GM12874 (cell line): ENCODE measurements at regions not wholly inside any gene's neighbourhood (a gene's known extent, or its start where the extent isn't known, plus 50 kb on each side); places are given as distances from the start of the nearest gene placed in this dataset.

Experiments
- TF ChIP-seq, protein P1 (sequence below): IDR thresholded peaks from 2 replicates; pipeline ENCODE4 v1.5.1; 2011; ENCODE audit warnings: low read depth, mild to moderate bottlenecking, control low read depth, low read length, moderate library complexity; ENCODE audit not compliant: insufficient read depth

DNA sequence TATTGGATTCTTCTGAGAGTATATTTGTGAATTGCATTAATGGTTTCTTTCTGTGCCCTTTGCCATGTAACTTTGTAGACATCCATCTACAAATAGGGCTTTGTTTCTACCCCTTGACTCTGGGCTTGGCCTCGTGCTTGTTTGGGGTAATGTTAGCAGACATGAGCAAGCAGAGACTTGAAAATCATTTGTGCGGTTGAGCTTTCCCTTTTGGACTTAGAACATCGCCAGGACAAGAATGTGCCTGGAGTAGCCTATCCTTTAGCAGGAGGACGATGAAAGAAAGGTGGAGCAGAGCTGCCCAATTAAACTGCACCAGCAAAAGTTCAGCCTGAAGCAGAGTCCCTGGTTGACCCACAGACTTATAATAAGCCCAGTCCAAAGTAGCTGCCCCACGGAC, 785.9 kb downstream of the EPHA4 start:
- TF ChIP-seq, protein P1, sequence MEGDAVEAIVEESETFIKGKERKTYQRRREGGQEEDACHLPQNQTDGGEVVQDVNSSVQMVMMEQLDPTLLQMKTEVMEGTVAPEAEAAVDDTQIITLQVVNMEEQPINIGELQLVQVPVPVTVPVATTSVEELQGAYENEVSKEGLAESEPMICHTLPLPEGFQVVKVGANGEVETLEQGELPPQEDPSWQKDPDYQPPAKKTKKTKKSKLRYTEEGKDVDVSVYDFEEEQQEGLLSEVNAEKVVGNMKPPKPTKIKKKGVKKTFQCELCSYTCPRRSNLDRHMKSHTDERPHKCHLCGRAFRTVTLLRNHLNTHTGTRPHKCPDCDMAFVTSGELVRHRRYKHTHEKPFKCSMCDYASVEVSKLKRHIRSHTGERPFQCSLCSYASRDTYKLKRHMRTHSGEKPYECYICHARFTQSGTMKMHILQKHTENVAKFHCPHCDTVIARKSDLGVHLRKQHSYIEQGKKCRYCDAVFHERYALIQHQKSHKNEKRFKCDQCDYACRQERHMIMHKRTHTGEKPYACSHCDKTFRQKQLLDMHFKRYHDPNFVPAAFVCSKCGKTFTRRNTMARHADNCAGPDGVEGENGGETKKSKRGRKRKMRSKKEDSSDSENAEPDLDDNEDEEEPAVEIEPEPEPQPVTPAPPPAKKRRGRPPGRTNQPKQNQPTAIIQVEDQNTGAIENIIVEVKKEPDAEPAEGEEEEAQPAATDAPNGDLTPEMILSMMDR: no peak

DNA sequence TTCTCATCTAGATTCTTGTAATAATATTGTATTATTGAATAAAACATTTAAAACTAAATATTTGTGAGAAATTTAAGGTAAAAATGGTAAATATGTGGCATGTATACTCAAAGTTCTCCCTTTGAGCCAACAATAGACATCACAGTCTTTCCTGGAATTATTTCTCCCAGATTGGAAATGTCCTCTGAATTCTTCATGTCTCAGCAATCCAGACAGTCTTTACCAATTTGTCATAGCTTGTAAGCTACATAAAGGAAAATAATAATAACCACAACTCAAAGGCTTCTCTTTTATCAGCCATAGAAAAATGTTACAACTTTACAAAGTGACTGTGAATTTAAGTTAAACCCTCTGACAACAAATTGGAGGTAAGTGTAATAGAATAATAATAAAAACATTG, 784.9 kb downstream of the EPHA4 start:
- TF ChIP-seq, protein P1: no peak

DNA sequence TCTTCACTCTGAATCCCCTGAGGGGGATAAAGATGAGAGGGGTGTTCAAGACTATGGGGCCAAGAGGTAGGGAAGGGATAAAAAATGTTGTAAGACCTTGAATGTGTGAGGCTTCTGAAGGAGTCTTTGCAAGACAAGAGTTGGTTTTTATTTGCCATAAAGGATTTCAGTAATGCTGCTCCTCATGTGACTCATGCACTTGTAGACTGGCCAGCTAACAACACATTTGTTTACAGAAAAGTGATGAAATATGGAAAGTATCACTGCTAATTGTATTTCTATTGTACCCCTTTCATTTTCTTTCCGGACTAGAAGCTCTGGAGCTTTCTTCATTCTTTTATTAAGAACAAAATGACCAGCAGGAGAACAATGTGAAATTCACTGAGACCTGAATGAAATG, 782.1 kb downstream of the EPHA4 start:
- TF ChIP-seq, protein P1: no peak

DNA sequence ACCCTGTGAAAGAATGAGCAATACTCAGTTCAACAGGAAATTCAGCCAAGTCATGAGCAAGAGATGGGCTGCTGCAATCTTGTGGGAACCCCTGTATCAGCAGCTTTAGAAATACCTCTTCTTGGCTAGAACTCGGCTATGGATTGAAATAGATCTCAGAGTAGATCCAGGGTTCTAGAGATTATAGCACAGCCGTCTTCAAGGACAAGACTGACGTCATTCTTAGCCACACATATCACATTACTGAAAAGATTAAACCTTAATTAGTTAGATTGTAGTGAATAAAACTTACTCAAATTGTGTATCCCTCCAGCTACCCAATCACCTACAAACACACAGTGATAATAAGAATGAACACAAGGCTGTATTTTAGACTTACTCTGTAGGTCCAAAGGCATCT, 776.4 kb downstream of the EPHA4 start:
- TF ChIP-seq, protein P1: no peak

DNA sequence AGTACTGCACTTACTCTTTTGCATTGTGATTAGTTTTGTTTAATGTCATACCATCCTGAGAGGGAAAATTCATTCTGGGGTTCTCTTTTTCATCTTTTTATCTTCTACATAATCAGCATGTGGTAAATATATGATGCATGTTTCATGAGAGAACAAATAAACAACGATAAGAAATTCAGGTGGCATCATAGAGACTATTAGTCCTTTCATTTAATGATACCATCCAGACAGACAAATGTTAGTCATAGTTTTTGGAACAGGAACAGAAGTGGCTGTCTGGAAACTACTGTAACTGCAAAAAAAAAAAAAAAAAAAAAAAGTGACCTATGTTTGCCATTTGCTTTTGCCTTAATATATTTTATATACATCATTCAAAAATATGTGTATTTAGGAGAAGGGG, 761.0 kb downstream of the EPHA4 start:
- TF ChIP-seq, protein P1: no peak

DNA sequence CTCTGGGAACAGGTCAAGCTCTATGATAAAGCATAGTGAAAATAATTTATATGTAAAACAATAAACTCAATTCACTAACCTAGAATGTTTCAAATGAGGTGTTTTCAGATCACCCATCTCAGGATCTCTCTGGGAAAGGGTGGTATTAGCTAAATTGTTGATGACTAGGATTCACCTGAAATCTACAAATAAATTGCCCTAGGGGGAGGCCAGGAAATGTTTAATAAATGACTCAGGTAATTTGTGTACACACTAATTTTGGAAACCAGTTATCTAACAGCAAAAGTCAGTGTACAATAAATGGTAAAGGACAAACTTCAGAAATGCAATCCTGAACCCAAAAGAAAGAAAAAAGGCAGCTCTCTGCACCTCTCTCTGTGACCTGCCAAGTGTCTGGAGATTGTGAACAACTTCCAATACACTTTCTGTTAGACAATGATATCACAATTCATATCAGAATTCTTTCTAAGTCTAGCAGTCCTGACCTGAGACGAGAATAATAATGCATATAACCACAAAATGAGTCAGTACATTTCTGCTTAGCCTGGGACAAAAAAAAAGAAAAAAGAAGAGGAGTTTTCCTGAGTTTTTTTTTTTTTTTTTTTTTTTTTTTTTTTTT, 760.0 kb downstream of the EPHA4 start:
- TF ChIP-seq, protein P1: no peak

DNA sequence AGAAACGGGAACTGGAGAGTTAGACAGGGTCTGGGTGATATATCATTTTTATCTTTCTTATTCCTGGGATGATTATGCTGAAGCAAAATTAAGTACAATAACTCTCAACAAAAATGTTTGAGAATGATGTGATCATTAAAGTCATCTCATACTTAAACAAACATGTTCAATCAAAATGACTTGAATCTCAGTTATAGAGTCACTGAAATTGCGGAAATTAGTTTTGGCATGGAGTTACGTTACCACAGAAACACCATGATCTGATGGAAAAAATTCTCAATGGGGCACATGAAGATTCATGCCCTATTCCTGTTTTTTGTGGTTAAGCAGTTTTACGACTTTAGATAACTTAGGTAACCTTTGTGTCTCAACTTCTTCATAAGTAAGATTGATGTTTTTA, 757.7 kb downstream of the EPHA4 start:
- TF ChIP-seq, protein P1: no peak

DNA sequence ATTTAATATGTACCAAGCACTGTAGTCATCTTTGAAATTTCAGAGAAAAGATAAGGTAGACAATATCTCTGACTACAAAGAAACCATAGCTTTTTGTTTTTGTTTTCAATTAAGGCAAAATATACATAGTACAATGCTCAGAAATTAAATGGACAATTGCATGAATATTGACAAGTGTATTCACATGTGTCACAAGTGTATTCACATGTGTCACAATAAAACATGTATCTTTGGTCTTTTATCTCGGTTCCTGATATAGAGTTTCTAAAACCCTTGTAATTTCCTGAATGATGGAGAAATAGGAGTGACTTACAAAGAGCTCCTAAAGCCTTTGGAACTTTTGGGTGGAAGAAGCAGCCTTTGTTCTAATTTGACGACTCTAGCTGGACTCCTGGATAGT, 756.4 kb downstream of the EPHA4 start:
- TF ChIP-seq, protein P1: no peak
